ENCODE measurements at regions not wholly inside any gene's neighbourhood (a gene's known extent, or its start where the extent isn't known, plus 50 kb on each side); places are given as distances from the start of the nearest gene placed in this dataset.

DNA sequence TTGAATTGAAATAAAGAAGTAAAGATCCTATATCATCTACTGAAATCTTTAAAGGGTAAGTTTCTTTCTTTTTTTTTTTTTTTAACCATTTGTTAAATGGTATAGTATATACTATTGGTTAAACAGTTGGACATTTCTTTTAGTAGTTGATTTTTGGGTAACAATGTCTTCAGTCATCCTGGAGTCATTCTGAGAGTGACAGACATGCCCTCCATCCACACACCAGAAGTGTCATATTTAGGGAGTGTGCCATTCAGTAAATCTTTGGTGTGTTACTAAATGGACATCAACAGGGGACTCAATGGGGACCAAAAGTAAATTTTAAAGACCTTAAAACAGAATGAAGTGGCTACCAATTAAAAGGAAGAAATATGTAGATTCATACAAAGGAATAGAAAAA is 50.8 kb upstream of the SLC39A10 start:
- TF ChIP-seq, protein P1, sequence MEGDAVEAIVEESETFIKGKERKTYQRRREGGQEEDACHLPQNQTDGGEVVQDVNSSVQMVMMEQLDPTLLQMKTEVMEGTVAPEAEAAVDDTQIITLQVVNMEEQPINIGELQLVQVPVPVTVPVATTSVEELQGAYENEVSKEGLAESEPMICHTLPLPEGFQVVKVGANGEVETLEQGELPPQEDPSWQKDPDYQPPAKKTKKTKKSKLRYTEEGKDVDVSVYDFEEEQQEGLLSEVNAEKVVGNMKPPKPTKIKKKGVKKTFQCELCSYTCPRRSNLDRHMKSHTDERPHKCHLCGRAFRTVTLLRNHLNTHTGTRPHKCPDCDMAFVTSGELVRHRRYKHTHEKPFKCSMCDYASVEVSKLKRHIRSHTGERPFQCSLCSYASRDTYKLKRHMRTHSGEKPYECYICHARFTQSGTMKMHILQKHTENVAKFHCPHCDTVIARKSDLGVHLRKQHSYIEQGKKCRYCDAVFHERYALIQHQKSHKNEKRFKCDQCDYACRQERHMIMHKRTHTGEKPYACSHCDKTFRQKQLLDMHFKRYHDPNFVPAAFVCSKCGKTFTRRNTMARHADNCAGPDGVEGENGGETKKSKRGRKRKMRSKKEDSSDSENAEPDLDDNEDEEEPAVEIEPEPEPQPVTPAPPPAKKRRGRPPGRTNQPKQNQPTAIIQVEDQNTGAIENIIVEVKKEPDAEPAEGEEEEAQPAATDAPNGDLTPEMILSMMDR (IDR thresholded peaks at IDR 0.05; ENCODE audit: low read depth, low read length): no peak
- TF ChIP-seq EZH2phosphoT487 (IDR thresholded peaks at IDR 0.05; ENCODE audit: low read depth): no peak
